ENCODE measurements at regions not wholly inside any gene's neighbourhood (a gene's known extent, or its start where the extent isn't known, plus 50 kb on each side); places are given as distances from the start of the nearest gene placed in this dataset.

GRCh38 chr10:124287071-124287685, 131.5 kb downstream of the OAT start:
- H3K27me3 ChIP-seq (ENCODE audit: insufficient read depth, low read length) = no peaks in the 10 kb centered on the region
- no peak overlapping the region for H3K9ac ChIP-seq (ENCODE audit: low read length)
- H4K20me1 ChIP-seq (ENCODE audit: insufficient read depth) = no peaks in the 10 kb centered on the region
- no peak overlapping the region for H3K4me3 ChIP-seq (replicated peaks in 1 of 2; ENCODE audit: low read depth in 1 of 2, low read length in 2 of 2)
- no TSS peak for BruUV-seq (replicated peaks)
- no peak overlapping the region for H2AFZ ChIP-seq (ENCODE audit: low read depth, low read length, poor library complexity, severe bottlenecking)
- DNase-seq (ENCODE audit: low read depth, low spot score) (no peak), ATAC-seq (no peak)
- H3K4me2 ChIP-seq (ENCODE audit: low read length) = no peak overlapping the region
- ChIA-PET POLR2A (no interaction called here), CTCF (interaction anchor here (1.5 kb wide), 1 partner anchor 9 kb away, joined by 3 read pairs; no protein-coding TSS in a partner anchor), RAD21 (ENCODE audit: low non-redundant PET in 1 of 2, low total read pairs in 2 of 2, uncharacterized antibody in 2 of 2, unreplicated experiment in 2 of 2) (no interaction called here)
- intact Hi-C loops (cut with micrococcal nuclease) = no loop called here
- H3K9me2 ChIP-seq (ENCODE audit: insufficient read depth) = no peaks in the 10 kb centered on the region
- no peaks in the 10 kb centered on the region for H3K36me3 ChIP-seq (ENCODE audit: control insufficient read depth in 1 of 2, insufficient read depth in 2 of 2, low read length in 2 of 2)
- H3K79me2 ChIP-seq (ENCODE audit: insufficient read depth, low read length) = no peaks in the 10 kb centered on the region
- H3K4me1 ChIP-seq (ENCODE audit: control insufficient read depth in 1 of 2, insufficient read depth in 2 of 2, low read length in 2 of 2) = no peaks in the 10 kb centered on the region
- H3K27ac ChIP-seq (ENCODE audit: low read depth, low read length) = no peak overlapping the region
- TF ChIP-seq ELF1 (IDR thresholded peaks at IDR 0.05; ENCODE audit: borderline replicate concordance, low read depth) (no peak), MAX (IDR thresholded peaks at IDR 0.05) (no peak), SIN3A (IDR thresholded peaks at IDR 0.05; ENCODE audit: low read depth) (no peak), TCF7L2 (IDR thresholded peaks at IDR 0.05; ENCODE audit: borderline replicate concordance, extremely low read depth, insufficient read depth, insufficient read length) (no peak), POLR2A (IDR thresholded peaks at IDR 0.05; ENCODE audit: borderline replicate concordance, extremely low read depth, insufficient read depth, insufficient read length) (no peak), SRF (IDR thresholded peaks at IDR 0.05; ENCODE audit: low read depth) (no peak), SP1 (IDR thresholded peaks at IDR 0.05; ENCODE audit: low read depth) (no peak), REST (IDR thresholded peaks at IDR 0.05; ENCODE audit: low read depth) (no peak), POLR2AphosphoS5 (IDR thresholded peaks at IDR 0.05; ENCODE audit: low read depth, low read length) (no peak), EZH2 (IDR thresholded peaks at IDR 0.05) (no peak), CTCF (IDR thresholded peaks at IDR 0.05 in 2 of 3, conservative IDR thresholded peaks at IDR 0.05 in 1 of 3; ENCODE audit: borderline replicate concordance in 1 of 3, insufficient read depth in 1 of 3, low read depth in 2 of 3, low read length in 2 of 3) (no peak), ZBTB33 (IDR thresholded peaks at IDR 0.05; ENCODE audit: extremely low read depth, insufficient replicate concordance, low read length) (no peak), EGR1 (IDR thresholded peaks at IDR 0.05; ENCODE audit: low read depth) (no peak), CEBPB (IDR thresholded peaks at IDR 0.05; ENCODE audit: low read depth) (no peak)
- H3K9me3 ChIP-seq (ENCODE audit: control insufficient read depth in 1 of 2, insufficient read depth in 1 of 2, low read depth in 1 of 2, low read length in 2 of 2) = no peaks in the 10 kb centered on the region
